SK-N-MC (cell line): ENCODE measurements at regions not wholly inside any gene's neighbourhood (a gene's known extent, or its start where the extent isn't known, plus 50 kb on each side); places are given as distances from the start of the nearest gene placed in this dataset.

Source experiments
- EZH2 ChIP-seq: fragments of 200-600 bp; sonication (generic); IDR thresholded peaks from one replicate; pipeline ENCODE4 v1.6.1; 2017; ENCODE audit warnings: antibody characterized with exemption
- POLR2AphosphoS5 ChIP-seq: IDR thresholded peaks from 2 replicates; pipeline ENCODE4 v1.6.1; 2012; ENCODE audit warnings: mild to moderate bottlenecking, low read depth, low read length, borderline replicate concordance

DNA sequence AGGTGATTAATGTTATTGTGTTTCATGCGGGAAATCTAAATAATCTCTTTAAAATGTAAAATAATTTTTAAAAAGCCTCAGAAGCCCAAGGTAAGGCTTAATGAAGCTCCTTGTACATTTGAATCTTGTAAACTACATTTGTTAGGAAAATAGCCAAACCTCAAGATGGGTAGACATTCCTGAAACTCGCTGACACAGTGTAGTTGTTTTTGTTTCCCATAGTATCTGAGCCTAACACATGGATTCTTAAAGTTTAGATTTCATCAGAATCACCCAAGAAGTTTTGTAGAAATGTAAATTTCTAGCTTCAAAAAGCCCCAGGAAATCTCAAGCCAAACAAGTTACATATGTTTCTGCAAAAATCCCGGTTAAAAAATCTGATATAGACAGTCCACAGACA, 1221.1 kb upstream of the ACVR2A start:
- TF ChIP-seq EZH2 = no peak
- TF ChIP-seq POLR2AphosphoS5 = no peak
